G401.6 (cell line): ENCODE measurements at regions not wholly inside any gene's neighbourhood (a gene's known extent, or its start where the extent isn't known, plus 50 kb on each side); places are given as distances from the start of the nearest gene placed in this dataset.

Experiments
- FAIRE-seq: peaks from 2 replicates; lab custom pipeline; 2012; peaks lifted over from hg19 to GRCh38; lab: Jason Lieb, UNC

GRCh38 chr5:133905424-133905823 lies 63.0 kb downstream of the C5orf15 start:
- FAIRE-seq = no peak

- no peak for FAIRE-seq
These were observed 63.8 kb downstream of the C5orf15 start for GRCh38 chr5:133904641-133905040.

GRCh38 chr5:133902511-133903118 lies 65.8 kb downstream of the C5orf15 start:
- FAIRE-seq = no peak

- FAIRE-seq = no peak
These were observed 67.7 kb downstream of the C5orf15 start for GRCh38 chr5:133900534-133901270.

GRCh38 chr5:133899506-133899905 lies 68.9 kb downstream of the C5orf15 start:
- FAIRE-seq = no peak

- FAIRE-seq = no peak
These were observed 70.0 kb downstream of the C5orf15 start for GRCh38 chr5:133898440-133898839.

- no peak for FAIRE-seq
These were observed 71.0 kb downstream of the C5orf15 start for GRCh38 chr5:133897431-133897830.

GRCh38 chr5:133896873-133897272 lies 71.6 kb downstream of the C5orf15 start:
- FAIRE-seq = no peak

- FAIRE-seq = no peak
These were observed 72.2 kb downstream of the C5orf15 start for GRCh38 chr5:133895979-133896845.

- no peak for FAIRE-seq
These were observed 74.3 kb downstream of the C5orf15 start for GRCh38 chr5:133894143-133894542.

GRCh38 chr5:133892774-133893173 lies 75.7 kb downstream of the C5orf15 start:
- FAIRE-seq = no peak

- no peak for FAIRE-seq
These were observed 76.1 kb downstream of the C5orf15 start for GRCh38 chr5:133892306-133892705.

- no peak for FAIRE-seq
These were observed 77.0 kb downstream of the C5orf15 start for GRCh38 chr5:133891390-133891789.

GRCh38 chr5:133890776-133891280 lies 77.6 kb downstream of the C5orf15 start:
- FAIRE-seq = no peak

GRCh38 chr5:133890314-133890713 lies 78.1 kb downstream of the C5orf15 start:
- FAIRE-seq = no peak

- no peak for FAIRE-seq
These were observed 79.0 kb downstream of the C5orf15 start for GRCh38 chr5:133889271-133889905.

GRCh38 chr5:133888625-133888991 lies 79.8 kb downstream of the C5orf15 start:
- no peak for FAIRE-seq

GRCh38 chr5:133885566-133885965 lies 82.9 kb downstream of the C5orf15 start:
- no peak for FAIRE-seq

- no peak for FAIRE-seq
These were observed 83.7 kb downstream of the C5orf15 start for GRCh38 chr5:133884569-133885311.

GRCh38 chr5:133883916-133884315 lies 84.5 kb downstream of the C5orf15 start:
- FAIRE-seq = no peak

GRCh38 chr5:133882846-133883245 lies 85.6 kb downstream of the C5orf15 start:
- no peak for FAIRE-seq

GRCh38 chr5:133882389-133882695 lies 86.1 kb downstream of the C5orf15 start:
- no peak for FAIRE-seq
